Activated CD4-positive, alpha-beta memory T cell treated with anti-CD3 and anti-CD28 coated beads for 36 hours (primary cell): ENCODE measurements at regions not wholly inside any gene's neighbourhood (a gene's known extent, or its start where the extent isn't known, plus 50 kb on each side); places are given as distances from the start of the nearest gene placed in this dataset.

Experiments used
- CTCF ChIA-PET: fragments of 350-600 bp; sonication (Branson Sonifier 250); formaldehyde crosslinking; loops from one replicate; lab custom pipeline; 2021; ENCODE audit warnings: antibody characterized with exemption, inconsistent platforms; lab: Charles Lee
- POLR2A ChIA-PET: fragments of 350-600 bp; sonication (Branson Sonifier 250); formaldehyde crosslinking; loops from one replicate; lab custom pipeline; 2021; ENCODE audit warnings: antibody characterized with exemption; lab: Charles Lee
- DNase-seq: peaks from one replicate; pipeline ENCODE4 v3.0.0-alpha.2; 2020
- H3K27ac Mint-ChIP-seq: one replicate; pipeline ENCODE4 v1.8.0; 2021; ENCODE audit warnings: mixed read lengths
- H3K27me3 Mint-ChIP-seq: one replicate; pipeline ENCODE4 v1.8.0; 2021; ENCODE audit warnings: mixed read lengths
- H3K36me3 Mint-ChIP-seq: one replicate; pipeline ENCODE4 v1.8.0; 2021; ENCODE audit warnings: mixed read lengths
- H3K4me1 Mint-ChIP-seq: one replicate; pipeline ENCODE4 v1.8.0; 2021; ENCODE audit warnings: low read depth, mixed read lengths
- H3K4me3 Mint-ChIP-seq: one replicate; pipeline ENCODE4 v1.8.0; 2021; ENCODE audit warnings: mild to moderate bottlenecking, mixed read lengths
- H3K9me3 Mint-ChIP-seq: one replicate; pipeline ENCODE4 v1.8.0; 2021; ENCODE audit warnings: mixed read lengths
- intact Hi-C: fragments of 100-400 bp; cut with micrococcal nuclease; formaldehyde crosslinking; loops from one replicate; pipeline ENCODE4 v1.15.1; 2023

- CTCF ChIA-PET = no interaction called here
- no peaks in the 10 kb centered on the region for H3K9me3 Mint-ChIP-seq
- no peak overlapping the region for H3K4me3 Mint-ChIP-seq
- POLR2A ChIA-PET = no interaction called here
- H3K27ac Mint-ChIP-seq = no peak overlapping the region
- H3K27me3 Mint-ChIP-seq = no peaks in the 10 kb centered on the region
- no peaks in the 10 kb centered on the region for H3K36me3 Mint-ChIP-seq
- no peaks in the 10 kb centered on the region for H3K4me1 Mint-ChIP-seq
- intact Hi-C loops = no loop called here
- no peak for DNase-seq
Observed at GRCh38 chr16:48910214-48910613, 300.2 kb upstream of the N4BP1 start.

- Mint-ChIP-seq H3K27me3 (no peaks in the 10 kb centered on the region), H3K4me3 (no peak overlapping the region), H3K36me3 (no peaks in the 10 kb centered on the region), H3K27ac (no peak overlapping the region), H3K4me1 (no peaks in the 10 kb centered on the region), H3K9me3 (no peaks in the 10 kb centered on the region)
- ChIA-PET POLR2A (no interaction called here), CTCF (no interaction called here)
- intact Hi-C loops = no loop called here
- no peak for DNase-seq
Observed at GRCh38 chr16:48909231-48909630, 299.3 kb upstream of the N4BP1 start.

DNA sequence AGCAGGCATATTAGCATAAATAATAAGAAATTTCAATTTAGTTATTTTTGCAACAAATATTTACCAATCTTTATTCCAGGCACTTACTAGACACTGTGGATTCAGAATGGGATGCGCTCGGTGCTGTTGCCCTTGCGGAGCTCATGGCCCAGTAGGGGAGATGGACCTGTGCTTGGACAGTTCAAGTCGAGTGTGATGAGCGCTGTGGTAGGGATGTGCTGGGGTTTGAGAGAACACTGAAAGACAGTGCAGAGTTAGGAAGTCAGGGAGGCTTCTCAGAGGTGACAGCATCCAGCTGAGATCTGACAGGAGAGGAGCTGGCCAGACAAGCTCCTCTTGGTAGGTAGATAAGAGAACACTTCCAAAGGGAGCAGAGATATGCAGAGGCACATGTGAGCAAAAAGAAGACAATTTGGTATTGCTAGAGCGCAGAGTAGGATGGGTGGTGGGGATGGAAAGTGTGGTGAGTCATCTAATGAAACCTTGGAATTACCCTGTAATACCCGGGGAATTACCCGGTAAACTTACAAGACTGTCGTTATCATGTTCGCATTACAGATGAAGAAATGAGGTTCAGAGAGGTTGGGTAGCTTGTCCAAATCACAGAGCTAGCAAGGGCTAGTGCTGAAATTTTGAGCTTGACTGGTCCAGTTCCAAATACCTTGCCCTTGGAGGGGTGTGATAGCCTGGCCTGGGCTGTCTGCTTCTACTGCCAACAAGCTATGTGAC is 298.1 kb upstream of the N4BP1 start:
- Mint-ChIP-seq H3K27me3 (no peaks in the 10 kb centered on the region), H3K27ac (no peak overlapping the region), H3K4me1 (no peaks in the 10 kb centered on the region), H3K9me3 (no peaks in the 10 kb centered on the region), H3K36me3 (no peaks in the 10 kb centered on the region), H3K4me3 (no peak overlapping the region)
- CTCF ChIA-PET = no interaction called here
- POLR2A ChIA-PET = no interaction called here
- no peak for DNase-seq
- intact Hi-C loops = no loop called here

- intact Hi-C loops = no loop called here
- no peaks in the 10 kb centered on the region for H3K36me3 Mint-ChIP-seq
- no peaks in the 10 kb centered on the region for H3K9me3 Mint-ChIP-seq
- H3K27ac Mint-ChIP-seq = no peak overlapping the region
- no peak for DNase-seq
- ChIA-PET CTCF (no interaction called here), POLR2A (no interaction called here)
- H3K4me3 Mint-ChIP-seq = no peak overlapping the region
- H3K4me1 Mint-ChIP-seq = no peaks in the 10 kb centered on the region
- H3K27me3 Mint-ChIP-seq = no peaks in the 10 kb centered on the region
Observed at GRCh38 chr16:48905632-48906505, 295.9 kb upstream of the N4BP1 start.

GRCh38 chr16:48904333-48904732 is 294.4 kb upstream of the N4BP1 start:
- H3K36me3 Mint-ChIP-seq = no peaks in the 10 kb centered on the region
- intact Hi-C loops = no loop called here

GRCh38 chr16:48903039-48903438 is 293.1 kb upstream of the N4BP1 start:
- no peak for DNase-seq
- intact Hi-C loops = no loop called here
- Mint-ChIP-seq H3K27ac (no peak overlapping the region), H3K4me1 (no peaks in the 10 kb centered on the region), H3K9me3 (no peaks in the 10 kb centered on the region), H3K27me3 (no peaks in the 10 kb centered on the region), H3K4me3 (no peak overlapping the region), H3K36me3 (no peaks in the 10 kb centered on the region)
- POLR2A ChIA-PET = no interaction called here
- CTCF ChIA-PET = no interaction called here

More at GRCh38 chr16:48904333-48904732, 294.4 kb upstream of the N4BP1 start:
- H3K27ac Mint-ChIP-seq = no peak overlapping the region
- POLR2A ChIA-PET = no interaction called here
- H3K9me3 Mint-ChIP-seq = no peaks in the 10 kb centered on the region
- no peak overlapping the region for H3K4me3 Mint-ChIP-seq
- DNase-seq = no peak
- CTCF ChIA-PET = no interaction called here
- H3K4me1 Mint-ChIP-seq = no peaks in the 10 kb centered on the region
- no peaks in the 10 kb centered on the region for H3K27me3 Mint-ChIP-seq

DNA sequence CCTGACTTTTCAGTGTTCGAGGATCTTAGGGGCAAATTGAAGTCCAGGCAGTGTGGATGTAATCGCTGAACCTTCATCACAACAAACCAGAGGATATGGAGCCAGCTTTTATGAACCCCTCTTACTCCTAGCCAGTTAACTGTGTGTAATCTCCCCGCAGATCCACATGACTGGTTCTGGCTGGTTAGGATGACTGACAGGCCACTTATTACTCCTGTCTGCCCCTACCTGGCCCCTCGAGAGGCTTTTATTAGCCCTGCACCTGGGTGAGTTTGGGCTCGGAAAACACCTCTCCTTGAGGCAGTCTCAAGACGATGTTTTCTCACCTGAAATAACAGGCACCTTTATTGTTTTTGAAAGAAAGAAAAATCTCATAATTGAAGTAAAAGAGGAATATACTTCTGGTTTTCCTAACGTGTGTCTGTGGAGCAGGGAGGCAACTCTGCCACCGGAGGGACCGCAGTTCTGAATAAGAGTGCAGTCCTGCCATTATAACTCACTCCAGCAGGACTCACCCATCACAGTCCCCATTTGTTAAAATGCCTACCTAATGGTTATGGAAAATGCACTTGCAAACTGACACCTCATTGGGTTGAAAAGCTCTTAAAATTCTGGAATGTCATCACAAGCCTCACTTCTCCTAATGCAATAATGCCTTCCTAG is 291.9 kb upstream of the N4BP1 start:
- Mint-ChIP-seq H3K9me3 (no peaks in the 10 kb centered on the region), H3K36me3 (no peaks in the 10 kb centered on the region), H3K4me3 (no peak overlapping the region), H3K4me1 (no peaks in the 10 kb centered on the region), H3K27me3 (no peaks in the 10 kb centered on the region), H3K27ac (no peak overlapping the region)
- POLR2A ChIA-PET = no interaction called here
- CTCF ChIA-PET = no interaction called here
- intact Hi-C loops = no loop called here
- DNase-seq = no peak

DNA sequence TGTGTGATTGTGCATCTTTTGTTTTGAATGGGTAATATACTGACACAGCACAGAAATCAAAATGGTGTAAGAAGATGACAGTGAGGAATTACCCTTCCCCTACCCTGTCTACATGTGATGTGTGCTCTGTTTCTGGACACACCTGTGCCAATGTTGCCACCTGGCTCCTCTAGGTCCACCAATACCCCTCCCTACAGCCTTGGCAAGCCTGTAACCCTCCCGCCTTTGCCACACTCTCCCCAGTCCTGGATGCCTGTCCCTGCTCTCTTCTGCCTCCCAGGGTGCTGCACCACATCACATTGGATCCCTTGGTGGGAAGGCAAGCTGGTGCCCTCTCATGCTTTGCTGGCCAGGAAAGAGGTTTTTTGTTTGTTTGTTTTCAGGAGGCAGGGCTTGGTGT is 289.5 kb upstream of the N4BP1 start:
- intact Hi-C loops = no loop called here
- no peak overlapping the region for H3K4me3 Mint-ChIP-seq
- no peak for DNase-seq
- no peaks in the 10 kb centered on the region for H3K9me3 Mint-ChIP-seq
- H3K27me3 Mint-ChIP-seq = no peaks in the 10 kb centered on the region
- H3K4me1 Mint-ChIP-seq = no peaks in the 10 kb centered on the region
- H3K27ac Mint-ChIP-seq = no peak overlapping the region
- CTCF ChIA-PET = no interaction called here
- no peaks in the 10 kb centered on the region for H3K36me3 Mint-ChIP-seq
- POLR2A ChIA-PET = no interaction called here

- H3K27ac Mint-ChIP-seq = no peak overlapping the region
- intact Hi-C loops = no loop called here
- H3K27me3 Mint-ChIP-seq = no peaks in the 10 kb centered on the region
- POLR2A ChIA-PET = no interaction called here
- no peak for DNase-seq
- no peak overlapping the region for H3K4me3 Mint-ChIP-seq
- H3K36me3 Mint-ChIP-seq = no peaks in the 10 kb centered on the region
- CTCF ChIA-PET = no interaction called here
- H3K9me3 Mint-ChIP-seq = no peaks in the 10 kb centered on the region
- H3K4me1 Mint-ChIP-seq = no peaks in the 10 kb centered on the region
Observed at GRCh38 chr16:48897698-48898205, 287.8 kb upstream of the N4BP1 start.

DNA sequence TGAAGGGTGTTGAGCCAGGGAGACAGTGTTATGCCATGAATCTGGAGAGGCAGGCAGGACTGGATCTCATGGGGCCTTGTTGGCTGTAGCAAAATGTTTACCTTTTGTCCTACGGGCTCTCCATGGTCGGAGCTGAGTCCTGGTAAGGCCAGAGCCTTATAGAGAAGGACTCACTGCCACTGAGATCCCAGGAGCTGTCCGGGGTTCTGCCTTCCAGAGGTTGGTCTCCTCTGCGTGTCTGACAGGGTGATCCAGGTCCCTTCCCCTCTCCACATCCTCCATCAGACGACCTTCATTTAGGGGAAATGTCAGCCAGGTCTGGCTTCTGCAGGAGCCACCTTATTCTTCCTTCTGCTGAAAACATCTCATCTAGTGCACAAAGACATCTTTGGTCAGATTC is 285.2 kb upstream of the N4BP1 start:
- intact Hi-C loops = no loop called here
- no peak for DNase-seq
- H3K36me3 Mint-ChIP-seq = no peaks in the 10 kb centered on the region
- ChIA-PET POLR2A (no interaction called here), CTCF (no interaction called here)
- no peak overlapping the region for H3K27ac Mint-ChIP-seq
- no peaks in the 10 kb centered on the region for H3K9me3 Mint-ChIP-seq
- H3K27me3 Mint-ChIP-seq = no peaks in the 10 kb centered on the region
- H3K4me1 Mint-ChIP-seq = no peaks in the 10 kb centered on the region
- no peak overlapping the region for H3K4me3 Mint-ChIP-seq

DNA sequence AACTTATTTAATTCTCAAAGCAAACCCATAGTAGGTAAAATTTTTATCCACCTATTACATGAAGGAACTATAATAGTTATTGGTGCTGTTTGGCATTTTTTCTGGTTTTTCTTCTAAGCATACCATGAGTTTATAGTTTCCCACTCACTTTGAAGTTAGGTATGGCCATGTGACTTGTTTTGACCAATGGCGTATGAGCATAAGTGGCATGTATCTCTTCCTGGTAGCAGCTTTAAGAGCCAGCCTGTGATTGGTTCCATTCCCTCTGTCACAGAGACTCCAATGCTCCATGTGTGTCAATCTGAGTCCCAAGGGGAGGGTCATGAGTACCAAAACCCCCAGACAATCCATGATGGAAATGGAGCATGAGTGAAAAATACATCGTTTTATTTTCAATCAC is 282.9 kb upstream of the N4BP1 start:
- no peak overlapping the region for H3K4me3 Mint-ChIP-seq
- ChIA-PET CTCF (no interaction called here), POLR2A (no interaction called here)
- intact Hi-C loops = no loop called here
- H3K36me3 Mint-ChIP-seq = no peaks in the 10 kb centered on the region
- DNase-seq = no peak
- H3K4me1 Mint-ChIP-seq = no peaks in the 10 kb centered on the region
- H3K9me3 Mint-ChIP-seq = no peaks in the 10 kb centered on the region
- H3K27ac Mint-ChIP-seq = no peak overlapping the region
- H3K27me3 Mint-ChIP-seq = no peaks in the 10 kb centered on the region

GRCh38 chr16:48887646-48888210 is 277.7 kb upstream of the N4BP1 start:
- ChIA-PET POLR2A (no interaction called here), CTCF (no interaction called here)
- H3K36me3 Mint-ChIP-seq = no peaks in the 10 kb centered on the region
- DNase-seq = no peak
- H3K9me3 Mint-ChIP-seq = no peaks in the 10 kb centered on the region
- H3K4me1 Mint-ChIP-seq = no peaks in the 10 kb centered on the region
- H3K27ac Mint-ChIP-seq = no peak overlapping the region
- H3K4me3 Mint-ChIP-seq = no peak overlapping the region
- intact Hi-C loops = no loop called here
- no peaks in the 10 kb centered on the region for H3K27me3 Mint-ChIP-seq
